ENCODE measurements at regions not wholly inside any gene's neighbourhood (a gene's known extent, or its start where the extent isn't known, plus 50 kb on each side); places are given as distances from the start of the nearest gene placed in this dataset.
"Not testable (repeated sequence)": the region's sequence is repeated elsewhere in the genome, so short reads cannot be mapped to it uniquely, and the experiment has no call there.

DNA sequence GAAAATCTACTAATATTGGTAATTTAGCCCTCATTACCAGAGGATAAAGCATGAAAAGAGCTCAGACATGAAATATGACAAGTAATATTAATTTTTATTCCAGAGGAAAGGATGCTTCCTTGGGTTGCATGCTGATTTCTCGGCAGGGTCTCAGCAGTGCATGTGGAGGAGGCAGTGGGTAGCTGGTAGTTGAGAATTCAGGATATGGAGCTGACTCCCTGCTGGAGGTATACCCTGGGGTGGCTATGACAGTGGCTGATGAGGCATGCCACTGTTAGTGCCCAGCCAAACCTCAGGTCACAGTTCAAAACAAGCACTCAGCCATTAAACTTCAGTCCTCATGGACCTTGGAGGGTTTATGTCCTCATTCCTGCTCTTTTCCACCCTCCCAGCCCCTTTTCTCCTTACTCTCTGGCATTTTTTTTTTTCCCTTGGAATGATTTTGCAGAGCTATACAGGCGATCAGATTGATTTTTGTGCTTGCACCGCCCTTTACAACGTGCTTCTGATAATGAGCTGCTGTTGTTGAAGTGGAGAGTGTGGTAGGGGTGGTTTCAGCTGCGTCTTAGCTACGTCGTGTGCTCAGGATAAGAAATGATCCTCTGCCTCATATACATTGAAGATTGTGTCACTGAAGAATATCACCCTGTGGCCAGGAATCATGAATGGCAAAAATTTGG, 761.9 kb upstream of the MMS22L start:
- intact Hi-C loops (cut with DNase I, micrococcal nuclease) = no loop called here
- Mint-ChIP-seq H3K27ac (no peak overlapping the region), H3K36me3 (ENCODE audit: low read depth) (no peaks in the 10 kb centered on the region), H3K4me1 (no peaks in the 10 kb centered on the region), H3K27me3 (no peaks in the 10 kb centered on the region), H3K9me3 (ENCODE audit: low read depth) (no peaks in the 10 kb centered on the region), H3K4me3 (no peak overlapping the region)
- CTCF ChIA-PET = no interaction called here
- POLR2A ChIA-PET = interaction anchor here (0.8 kb wide), 1 partner anchor 298 kb away, joined by 4 read pairs; no protein-coding TSS in a partner anchor
- DNase-seq = no peak
- no peak for ATAC-seq

DNA sequence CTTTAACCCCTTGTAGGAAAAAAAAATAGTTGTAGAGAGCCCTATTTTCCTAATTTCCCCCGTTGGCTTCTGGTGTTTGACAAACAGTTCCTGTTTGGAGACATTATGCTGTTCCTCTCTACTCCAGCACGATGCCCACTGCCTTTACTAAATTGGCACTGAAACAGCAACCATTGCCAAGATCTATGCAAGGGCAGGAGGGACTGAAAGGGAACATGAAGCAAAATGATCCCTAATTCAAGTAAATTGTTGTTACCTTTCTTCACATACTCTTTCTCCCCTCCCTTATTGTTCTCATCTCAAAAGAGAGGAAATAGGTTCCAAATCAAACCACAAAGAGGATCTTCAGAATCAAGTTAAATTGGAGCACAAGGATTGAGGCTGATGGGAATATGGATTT, 764.1 kb upstream of the MMS22L start:
- ATAC-seq (no peak), DNase-seq (no peak)
- Mint-ChIP-seq H3K27ac (no peak overlapping the region), H3K4me3 (no peak overlapping the region), H3K27me3 (no peaks in the 10 kb centered on the region), H3K9me3 (ENCODE audit: low read depth) (no peaks in the 10 kb centered on the region), H3K36me3 (ENCODE audit: low read depth) (no peaks in the 10 kb centered on the region), H3K4me1 (no peaks in the 10 kb centered on the region)
- intact Hi-C loops (cut with DNase I, micrococcal nuclease) = no loop called here
- CTCF ChIA-PET = no interaction called here
- POLR2A ChIA-PET = no interaction called here

DNA sequence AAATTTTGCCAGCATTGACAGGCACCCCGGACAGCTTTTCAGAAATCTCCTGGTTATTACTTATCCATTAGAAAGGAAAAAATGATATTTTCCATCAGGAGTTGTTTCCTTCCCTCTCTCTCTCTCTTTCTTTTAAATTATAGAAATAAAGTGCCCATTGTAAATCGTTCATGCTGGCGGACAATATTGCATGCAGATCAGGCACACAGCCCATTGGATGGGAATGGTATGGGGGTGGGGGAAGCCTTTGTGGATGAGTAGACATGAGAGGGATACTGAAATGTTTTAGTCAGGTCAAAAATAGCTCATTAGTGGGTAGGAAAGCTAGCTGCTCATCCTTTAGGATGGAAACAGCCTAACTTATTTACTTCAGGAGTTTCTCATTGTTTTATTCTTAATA, 764.9 kb upstream of the MMS22L start:
- DNase-seq (no peak), ATAC-seq (no peak)
- H3K4me1 Mint-ChIP-seq = no peaks in the 10 kb centered on the region
- H3K27ac Mint-ChIP-seq = no peak overlapping the region
- no peaks in the 10 kb centered on the region for H3K36me3 Mint-ChIP-seq (ENCODE audit: low read depth)
- H3K27me3 Mint-ChIP-seq = no peaks in the 10 kb centered on the region
- H3K4me3 Mint-ChIP-seq = no peak overlapping the region
- CTCF ChIA-PET = no interaction called here
- intact Hi-C loops (cut with DNase I, micrococcal nuclease) = no loop called here
- no peaks in the 10 kb centered on the region for H3K9me3 Mint-ChIP-seq (ENCODE audit: low read depth)
- POLR2A ChIA-PET = no interaction called here

DNA sequence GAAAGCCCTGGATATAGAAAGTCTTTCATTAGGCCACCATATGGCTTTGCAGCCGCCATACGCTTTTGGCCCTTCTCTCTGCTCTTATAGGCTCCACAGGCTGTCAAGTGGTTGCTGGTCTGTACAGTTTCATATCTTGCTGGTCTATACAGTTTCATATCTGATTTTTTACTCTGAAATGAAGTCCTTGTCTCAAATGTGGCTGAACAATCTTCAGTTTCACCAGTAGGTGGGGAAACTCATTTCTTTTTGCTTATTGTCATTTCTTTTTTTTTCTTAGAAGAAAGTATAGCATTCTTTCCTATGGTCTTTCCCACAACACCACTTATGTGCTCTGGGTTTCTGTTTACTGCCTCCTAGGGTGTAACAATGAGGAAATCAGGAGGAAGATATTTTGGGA, 771.4 kb upstream of the MMS22L start:
- ATAC-seq = no peak
- H3K4me1 Mint-ChIP-seq = no peaks in the 10 kb centered on the region
- no peaks in the 10 kb centered on the region for H3K36me3 Mint-ChIP-seq (ENCODE audit: low read depth)

DNA sequence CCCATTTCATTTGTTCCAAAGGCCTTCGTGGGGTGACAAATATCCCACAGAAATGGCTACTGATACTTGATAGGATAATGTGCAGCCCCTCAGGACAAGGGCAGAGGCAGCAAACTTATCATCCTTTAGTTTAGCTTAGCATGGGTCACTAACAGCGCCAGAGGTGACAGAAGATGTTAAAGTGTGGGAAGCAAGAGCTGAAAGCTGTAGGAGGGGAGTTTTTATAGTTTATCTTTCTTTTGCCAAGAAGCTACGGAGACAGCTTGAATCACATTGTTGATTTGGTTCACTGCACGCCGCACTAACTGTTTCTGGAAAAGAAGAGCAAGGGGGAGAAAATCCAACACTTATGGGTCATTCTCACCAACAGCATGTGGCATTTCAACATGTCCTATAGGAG, 773.9 kb upstream of the MMS22L start:
- Mint-ChIP-seq H3K27ac (no peak overlapping the region), H3K9me3 (ENCODE audit: low read depth) (no peaks in the 10 kb centered on the region), H3K4me1 (no peaks in the 10 kb centered on the region), H3K27me3 (no peaks in the 10 kb centered on the region), H3K4me3 (no peak overlapping the region), H3K36me3 (ENCODE audit: low read depth) (no peaks in the 10 kb centered on the region)
- intact Hi-C loops (cut with DNase I, micrococcal nuclease) = no loop called here
- CTCF ChIA-PET = interaction anchor here (0.6 kb wide), 1 partner anchor 157 kb away, joined by 3 read pairs; no protein-coding TSS in a partner anchor
- DNase-seq (no peak), ATAC-seq (no peak)
- POLR2A ChIA-PET = no interaction called here

More for the DNA sequence above, 771.4 kb upstream of the MMS22L start:
- H3K27ac Mint-ChIP-seq = no peak overlapping the region
- ChIA-PET POLR2A (no interaction called here), CTCF (no interaction called here)
- no peak for DNase-seq
- intact Hi-C loops (cut with DNase I, micrococcal nuclease) = no loop called here
- no peaks in the 10 kb centered on the region for H3K27me3 Mint-ChIP-seq
- H3K4me3 Mint-ChIP-seq = no peak overlapping the region
- no peaks in the 10 kb centered on the region for H3K9me3 Mint-ChIP-seq (ENCODE audit: low read depth)

DNA sequence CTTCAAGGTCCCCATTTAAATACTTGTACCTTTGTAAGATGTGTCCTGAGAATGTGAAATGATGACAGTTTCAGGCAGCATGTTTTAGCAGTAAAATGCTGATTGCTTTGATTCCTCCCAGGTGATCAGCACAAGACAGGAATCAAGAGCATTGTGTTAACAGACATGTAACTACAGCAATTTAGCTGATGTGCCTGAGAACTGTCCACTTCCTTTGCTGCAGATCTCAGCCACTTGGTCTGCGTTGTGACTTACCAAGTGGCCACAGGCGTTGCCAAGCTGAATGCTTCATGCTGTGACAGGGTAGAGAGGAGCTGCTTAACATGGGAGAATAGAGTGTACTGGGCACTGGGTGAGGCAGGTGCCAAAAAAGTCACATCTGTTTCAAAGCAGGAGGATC, 767.0 kb upstream of the POU3F2 start:
- Mint-ChIP-seq H3K9me3 (ENCODE audit: low read depth) (no peaks in the 10 kb centered on the region), H3K4me3 (no peak overlapping the region), H3K4me1 (no peaks in the 10 kb centered on the region), H3K27me3 (no peaks in the 10 kb centered on the region), H3K36me3 (ENCODE audit: low read depth) (no peaks in the 10 kb centered on the region), H3K27ac (no peak overlapping the region)
- DNase-seq = no peak
- intact Hi-C loops (cut with DNase I, micrococcal nuclease) = no loop called here
- ChIA-PET POLR2A (no interaction called here), CTCF (no interaction called here)
- ATAC-seq = no peak

DNA sequence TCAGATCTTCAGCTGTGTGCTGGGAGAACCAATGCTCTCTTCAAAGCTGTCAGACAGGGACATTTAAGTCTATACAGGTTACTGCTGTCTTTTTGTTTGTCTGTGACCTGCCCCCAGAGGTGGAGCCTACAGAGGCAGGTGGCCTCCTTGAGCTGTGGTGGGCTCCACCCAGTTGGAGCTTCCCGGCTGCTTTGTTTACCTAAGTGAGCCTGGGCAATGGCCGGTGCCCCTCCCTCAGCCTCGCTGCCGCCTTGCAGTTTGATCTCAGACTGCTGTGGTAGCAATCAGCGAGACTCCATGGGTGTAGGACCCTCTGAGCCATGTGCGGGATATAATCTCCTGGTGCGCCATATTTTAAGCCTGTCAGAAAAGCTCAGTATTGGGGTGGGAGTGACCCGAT, 745.8 kb upstream of the POU3F2 start:
- H3K27me3 Mint-ChIP-seq; intact Hi-C loops (cut with DNase I, micrococcal nuclease); H3K4me3 Mint-ChIP-seq; CTCF ChIA-PET; H3K9me3 Mint-ChIP-seq (ENCODE audit: low read depth); H3K27ac Mint-ChIP-seq; H3K36me3 Mint-ChIP-seq (ENCODE audit: low read depth); POLR2A ChIA-PET; ATAC-seq; H3K4me1 Mint-ChIP-seq; DNase-seq: not testable (repeated sequence)

DNA sequence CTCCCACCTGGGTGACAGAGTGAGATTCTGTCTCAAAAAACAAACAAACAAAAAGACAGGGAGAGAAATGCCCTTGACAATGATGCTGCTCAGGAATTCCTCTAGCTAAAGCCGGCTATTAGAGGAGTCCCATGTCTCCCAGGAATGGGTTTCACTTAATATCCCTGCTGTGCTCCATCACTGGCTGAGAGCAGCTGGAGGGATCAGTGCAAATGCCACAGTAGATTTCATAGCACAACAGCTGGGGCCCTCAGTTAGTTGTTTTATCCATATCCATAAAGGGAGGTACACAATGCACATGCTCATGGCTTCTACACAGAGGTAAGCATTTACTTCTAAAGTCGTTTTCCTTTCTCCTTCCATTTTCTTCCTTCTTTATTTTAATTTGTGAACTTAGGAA, 742.0 kb upstream of the POU3F2 start:
- CTCF ChIA-PET = no interaction called here
- intact Hi-C loops (cut with DNase I, micrococcal nuclease) = no loop called here
- ATAC-seq = no peak

DNA sequence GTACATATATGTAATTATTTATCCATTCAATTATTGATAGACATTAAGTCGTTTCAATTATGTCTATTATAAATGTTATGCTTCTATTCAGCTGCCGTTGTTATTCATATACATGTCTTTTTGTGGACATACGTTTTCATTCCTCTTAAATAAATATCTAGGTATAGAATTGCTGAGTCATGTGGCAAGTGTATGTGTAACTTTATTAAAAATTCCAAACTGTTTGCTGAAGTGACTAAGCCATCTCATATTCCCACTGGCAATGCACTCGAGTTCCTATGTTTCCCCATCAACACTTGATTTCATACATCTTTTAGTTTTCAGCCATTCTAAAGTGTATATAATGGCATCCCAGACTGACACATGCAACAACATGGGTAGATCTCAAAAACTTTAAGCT, 739.7 kb upstream of the POU3F2 start:
- no peaks in the 10 kb centered on the region for H3K4me1 Mint-ChIP-seq
- no peak overlapping the region for H3K4me3 Mint-ChIP-seq
- H3K27me3 Mint-ChIP-seq = no peaks in the 10 kb centered on the region
- peaks cover 1% of the 10 kb centered on the region for H3K9me3 Mint-ChIP-seq (ENCODE audit: low read depth)
- DNase-seq = no peak
- no peaks in the 10 kb centered on the region for H3K36me3 Mint-ChIP-seq (ENCODE audit: low read depth)
- intact Hi-C loops (cut with DNase I, micrococcal nuclease) = no loop called here
- no peak for ATAC-seq
- ChIA-PET CTCF (no interaction called here), POLR2A (no interaction called here)
- no peak overlapping the region for H3K27ac Mint-ChIP-seq

More for the DNA sequence above, 742.0 kb upstream of the POU3F2 start:
- Mint-ChIP-seq H3K4me1 (no peaks in the 10 kb centered on the region), H3K27me3 (no peaks in the 10 kb centered on the region), H3K36me3 (ENCODE audit: low read depth) (no peaks in the 10 kb centered on the region), H3K9me3 (ENCODE audit: low read depth) (peaks cover 4% of the 10 kb centered on the region), H3K4me3 (no peak overlapping the region), H3K27ac (no peak overlapping the region)
- no peak for DNase-seq
- POLR2A ChIA-PET = no interaction called here

DNA sequence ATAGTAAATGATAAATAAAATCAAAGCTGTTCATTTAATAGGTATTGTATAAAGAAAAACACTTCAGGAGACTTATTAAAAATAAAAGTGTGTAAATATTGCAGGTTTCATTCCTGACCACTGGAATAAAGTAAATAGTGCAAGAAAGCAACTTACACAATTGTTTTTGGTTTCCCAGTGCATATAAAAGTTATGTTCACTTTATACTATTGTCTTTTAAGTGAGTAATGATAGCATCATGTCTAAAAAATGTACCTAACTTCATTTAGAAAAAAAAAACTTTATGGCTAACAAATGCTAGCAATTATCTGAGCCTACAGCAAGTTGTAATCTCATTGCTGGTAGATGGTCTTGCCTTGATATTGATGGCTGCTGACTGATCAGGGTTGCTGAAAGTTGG, 726.6 kb upstream of the POU3F2 start:
- ChIA-PET CTCF (no interaction called here), POLR2A (no interaction called here)
- Mint-ChIP-seq H3K27ac (no peak overlapping the region), H3K4me3 (no peak overlapping the region), H3K27me3 (no peaks in the 10 kb centered on the region), H3K4me1 (no peaks in the 10 kb centered on the region), H3K9me3 (ENCODE audit: low read depth) (peaks cover 15% of the 10 kb centered on the region), H3K36me3 (ENCODE audit: low read depth) (no peaks in the 10 kb centered on the region)
- ATAC-seq = no peak
- intact Hi-C loops (cut with DNase I, micrococcal nuclease) = no loop called here
- DNase-seq = no peak

DNA sequence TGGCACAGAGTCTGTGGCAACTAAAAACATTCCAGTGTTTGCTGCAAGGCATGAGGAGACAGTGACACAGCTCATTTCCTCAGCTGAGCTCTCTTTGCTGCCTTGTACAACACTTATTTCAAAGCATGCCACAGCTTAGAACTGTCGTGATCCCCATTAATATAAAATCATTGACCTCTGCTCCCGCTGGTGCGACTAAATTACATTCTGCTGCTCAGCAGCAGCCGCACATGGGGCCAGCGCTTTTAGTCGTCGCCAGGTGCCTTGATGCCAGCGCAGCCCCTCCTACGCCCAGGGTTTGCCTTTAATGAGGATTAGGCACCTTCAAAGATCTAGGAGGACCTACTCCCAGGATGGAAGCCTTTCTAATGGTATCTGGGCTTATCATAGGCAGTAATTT, 717.9 kb upstream of the POU3F2 start:
- no peak for DNase-seq
- Mint-ChIP-seq H3K27me3 (no peaks in the 10 kb centered on the region), H3K4me3 (no peak overlapping the region), H3K4me1 (no peaks in the 10 kb centered on the region), H3K27ac (no peak overlapping the region), H3K36me3 (ENCODE audit: low read depth) (no peaks in the 10 kb centered on the region), H3K9me3 (ENCODE audit: low read depth) (no peaks in the 10 kb centered on the region)
- CTCF ChIA-PET = no interaction called here
- intact Hi-C loops (cut with DNase I, micrococcal nuclease) = no loop called here
- POLR2A ChIA-PET = no interaction called here
- no peak for ATAC-seq

DNA sequence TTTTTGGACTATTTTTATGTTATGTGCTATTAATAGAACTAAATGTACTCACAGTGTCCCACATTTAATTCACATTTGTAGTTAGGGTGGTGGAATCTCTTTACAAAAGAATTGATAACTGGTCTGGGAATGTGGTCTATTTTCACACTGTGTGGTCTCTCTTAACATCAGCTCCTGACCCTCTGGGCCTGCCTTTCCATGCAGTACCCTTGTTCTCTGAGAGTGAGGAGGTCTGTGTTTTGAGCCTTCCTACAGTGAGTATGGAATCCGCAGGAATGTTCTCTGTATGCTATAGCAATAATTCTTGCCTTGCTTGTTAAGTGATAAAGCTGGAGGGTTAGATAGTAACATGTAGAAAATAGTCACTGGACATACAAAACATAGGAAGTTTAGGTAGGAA, 717.3 kb upstream of the POU3F2 start:
- intact Hi-C loops (cut with DNase I, micrococcal nuclease) = no loop called here
- DNase-seq (no peak), ATAC-seq (no peak)
- no peaks in the 10 kb centered on the region for H3K27me3 Mint-ChIP-seq
- no peaks in the 10 kb centered on the region for H3K9me3 Mint-ChIP-seq (ENCODE audit: low read depth)
- POLR2A ChIA-PET = no interaction called here
- H3K4me1 Mint-ChIP-seq = no peaks in the 10 kb centered on the region
- H3K4me3 Mint-ChIP-seq = no peak overlapping the region
- no peaks in the 10 kb centered on the region for H3K36me3 Mint-ChIP-seq (ENCODE audit: low read depth)
- CTCF ChIA-PET = no interaction called here
- H3K27ac Mint-ChIP-seq = no peak overlapping the region
